A673 (cell line): ENCODE measurements at regions not wholly inside any gene's neighbourhood (a gene's known extent, or its start where the extent isn't known, plus 50 kb on each side); places are given as distances from the start of the nearest gene placed in this dataset.

Source experiments
- CTCF ChIP-seq: fragments of 300-800, 200-600 bp; sonication (generic); conservative IDR thresholded peaks from 2 replicates; pipeline ENCODE4 v1.5.1; 2017; ENCODE audit warnings: low read depth, mild to moderate bottlenecking, antibody characterized with exemption, low read length, moderate library complexity, mixed read lengths
- EZH2 ChIP-seq: fragments of 200-600 bp; sonication (generic); IDR thresholded peaks from 2 replicates; pipeline ENCODE4 v1.6.1; 2017; ENCODE audit warnings: borderline replicate concordance, low read depth, mild to moderate bottlenecking, mixed read lengths, antibody characterized with exemption, low read length; ENCODE audit not compliant: poor library complexity, severe bottlenecking

- no peak for TF ChIP-seq CTCF
- TF ChIP-seq EZH2 = no peak
Measured at GRCh38 chr13:87403748-87404432, 267.3 kb upstream of the SLITRK5 start.
